ENCODE measurements at regions not wholly inside any gene's neighbourhood (a gene's known extent, or its start where the extent isn't known, plus 50 kb on each side); places are given as distances from the start of the nearest gene placed in this dataset.
"Not testable (repeated sequence)": the region's sequence is repeated elsewhere in the genome, so short reads cannot be mapped to it uniquely, and the experiment has no call there.

DNA sequence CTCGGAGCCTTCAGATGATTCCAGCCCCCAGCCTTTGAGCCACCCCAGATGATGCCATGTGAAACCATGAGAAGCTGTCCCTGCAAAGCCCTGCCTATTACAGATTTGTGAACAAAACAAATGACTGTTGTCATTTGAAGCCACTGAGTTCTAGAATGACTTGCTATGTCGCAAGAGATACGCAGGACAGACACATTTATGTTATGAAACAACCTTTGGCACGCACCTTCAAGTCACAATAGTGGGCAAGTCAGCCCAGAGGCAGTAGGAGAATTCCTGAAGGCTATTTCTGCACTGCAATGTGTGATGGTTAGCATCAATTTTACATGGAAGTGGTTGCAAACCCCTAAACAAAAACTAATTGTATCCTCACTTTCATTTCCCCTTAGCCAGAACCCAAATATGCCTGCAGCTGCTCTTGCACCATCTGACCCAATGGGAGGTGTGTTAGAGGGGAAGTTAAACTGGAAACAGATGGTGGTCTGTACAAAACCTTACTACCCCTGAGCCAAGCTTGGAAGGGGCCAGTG lies 174.4 kb upstream of the ATP6AP2 start:
- DNase-seq, result no peak

DNA sequence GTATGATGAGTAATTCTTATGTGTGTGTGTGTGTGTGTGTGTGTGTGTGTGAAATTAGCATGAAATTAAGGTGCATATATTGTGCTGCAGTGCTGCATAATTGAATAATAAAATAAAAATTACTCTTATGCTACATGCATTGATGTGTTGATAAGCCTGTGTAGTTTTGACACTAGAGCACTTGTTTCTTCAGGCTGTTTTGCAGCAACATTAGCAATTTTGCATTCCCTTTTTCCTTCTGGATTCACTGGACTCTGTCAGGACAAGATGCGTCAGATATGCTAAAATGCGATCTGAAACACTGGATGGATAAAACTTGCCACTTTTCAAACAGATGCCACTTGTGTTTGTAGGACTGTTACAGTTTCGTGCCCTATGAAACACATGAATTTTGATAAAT lies 175.4 kb upstream of the ATP6AP2 start:
- no peak for DNase-seq

DNA sequence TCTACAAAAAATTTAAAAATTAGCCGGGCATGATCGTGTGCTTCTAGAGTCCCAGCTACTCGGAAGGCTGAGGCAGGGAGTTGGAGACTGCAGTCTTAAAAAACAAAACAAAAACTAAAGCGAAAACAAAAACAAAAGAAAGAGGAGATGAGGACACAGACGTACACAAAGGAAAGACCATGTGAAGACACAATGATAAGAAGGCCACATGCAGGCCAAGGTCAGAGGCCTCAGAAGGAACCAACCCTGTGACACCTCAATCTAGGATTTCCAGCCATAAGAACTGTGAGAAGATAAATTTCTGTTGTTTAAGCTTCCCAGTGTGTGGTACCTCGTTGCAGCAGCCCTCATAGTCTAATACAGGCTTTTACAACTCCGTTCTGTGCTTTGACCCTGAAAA lies 177.0 kb upstream of the ATP6AP2 start:
- no peak for DNase-seq

DNA sequence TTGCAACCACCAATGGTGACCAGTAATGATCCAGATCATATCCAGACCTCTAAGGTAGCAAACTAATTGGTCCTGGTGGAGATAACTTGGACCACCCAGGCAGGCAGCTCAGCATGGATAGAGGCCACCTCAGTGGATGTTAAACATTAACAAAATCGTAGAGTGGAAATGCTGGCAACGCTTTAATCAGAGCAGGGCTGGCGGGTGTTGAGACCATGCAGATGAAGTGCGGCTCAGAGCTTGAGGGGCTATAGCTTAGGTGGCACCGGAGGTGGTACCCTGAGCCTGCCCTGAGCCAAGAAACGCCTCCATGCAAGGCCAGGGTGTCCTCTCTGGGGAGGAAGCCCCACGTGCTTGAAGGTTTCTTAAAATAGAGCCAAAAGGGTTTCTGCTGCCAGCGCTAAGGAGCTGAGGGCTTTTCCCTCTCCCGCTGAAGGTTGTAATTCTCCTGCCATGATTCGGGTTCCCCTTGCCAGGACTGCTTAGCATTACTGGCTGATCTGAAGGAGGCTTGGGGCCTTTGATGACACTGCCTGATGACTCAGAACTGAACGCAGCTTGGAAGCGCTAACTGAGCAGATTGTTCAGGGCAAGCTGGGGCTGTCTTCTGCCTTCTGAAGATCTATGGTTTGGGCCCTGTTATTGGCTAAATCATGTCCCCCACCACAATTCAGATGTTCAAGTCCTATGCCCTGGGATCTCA lies 177.8 kb upstream of the ATP6AP2 start:
- DNase-seq, result no peak

DNA sequence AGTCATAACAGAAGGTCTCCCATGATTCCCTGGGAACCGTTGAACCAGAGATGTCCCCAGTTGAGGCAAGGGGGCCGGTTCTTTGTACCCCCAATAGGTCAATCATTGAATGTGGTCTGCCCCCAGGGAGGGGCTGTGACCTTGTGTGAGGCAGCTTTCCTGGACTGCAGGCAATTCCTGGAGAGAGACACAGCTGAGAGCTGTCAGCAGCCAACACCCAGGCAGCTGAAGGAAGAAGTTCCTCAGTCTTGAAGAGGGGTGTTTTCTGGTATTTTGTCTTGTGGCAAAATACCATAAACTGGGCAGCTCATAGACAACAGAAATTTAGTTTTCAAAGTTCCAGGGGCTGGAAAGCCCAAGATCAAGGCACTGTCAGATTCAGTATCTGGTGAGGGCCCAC lies 185.7 kb upstream of the ATP6AP2 start:
- no peak for DNase-seq

DNA sequence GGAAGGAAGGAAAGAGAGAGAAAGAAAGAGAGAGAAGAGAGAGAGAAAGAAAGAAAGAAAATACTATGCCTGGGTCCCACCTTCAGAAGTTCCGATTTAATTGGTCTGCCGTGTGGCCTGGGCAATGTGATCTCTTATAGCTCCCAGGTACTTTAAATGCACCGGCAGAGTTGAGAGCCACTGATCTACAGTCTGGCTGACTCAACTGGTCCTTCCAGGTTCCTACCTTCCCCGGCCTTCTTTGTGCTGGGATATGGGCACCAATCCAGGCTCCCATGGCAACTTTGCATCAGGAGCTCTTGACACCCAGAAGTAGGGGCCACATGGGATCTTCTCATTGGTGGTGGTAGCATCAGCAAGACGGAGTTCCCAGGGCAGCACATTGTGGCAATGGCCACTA lies 186.5 kb upstream of the ATP6AP2 start:
- DNase-seq, result no peak

DNA sequence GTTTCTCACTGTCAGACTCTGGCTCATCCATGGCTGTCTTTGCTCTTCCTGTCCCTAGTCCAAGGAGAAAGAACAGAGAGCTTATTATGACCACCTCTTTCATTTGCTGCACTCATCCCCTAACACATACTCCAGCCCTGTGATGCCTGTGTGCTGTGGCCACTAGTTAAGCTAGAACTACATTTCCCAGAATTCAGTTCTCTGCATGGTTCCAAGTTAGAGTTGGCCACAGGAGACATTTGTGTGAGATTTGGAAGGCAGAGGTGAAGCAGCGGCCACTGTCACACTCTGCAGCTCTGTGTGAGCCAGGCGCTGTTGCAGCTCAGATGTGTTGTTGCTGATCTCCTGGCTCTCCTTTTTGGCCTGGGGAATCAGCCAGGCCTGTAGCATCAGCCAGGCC lies 188.2 kb upstream of the ATP6AP2 start:
- no peak for DNase-seq

DNA sequence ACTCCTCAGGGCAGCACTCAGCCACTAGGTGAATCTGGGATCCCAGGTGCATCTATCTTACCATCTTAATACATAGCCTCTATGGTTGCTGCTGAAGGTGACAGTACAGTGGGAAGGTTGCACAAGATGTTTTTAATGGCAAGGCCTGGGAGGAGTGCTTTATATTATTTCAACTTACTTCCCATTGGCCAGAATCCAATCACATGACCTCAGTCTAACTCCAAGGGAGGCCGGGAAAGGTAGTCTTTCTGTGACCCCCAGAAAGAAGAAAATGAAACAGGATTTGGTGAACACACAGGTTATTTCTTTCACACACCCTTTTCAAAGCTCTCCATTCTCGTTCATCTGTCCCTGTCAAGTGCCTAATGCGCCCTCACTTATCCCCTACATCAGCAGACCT lies 189.1 kb upstream of the ATP6AP2 start:
- DNase-seq, result no peak

DNA sequence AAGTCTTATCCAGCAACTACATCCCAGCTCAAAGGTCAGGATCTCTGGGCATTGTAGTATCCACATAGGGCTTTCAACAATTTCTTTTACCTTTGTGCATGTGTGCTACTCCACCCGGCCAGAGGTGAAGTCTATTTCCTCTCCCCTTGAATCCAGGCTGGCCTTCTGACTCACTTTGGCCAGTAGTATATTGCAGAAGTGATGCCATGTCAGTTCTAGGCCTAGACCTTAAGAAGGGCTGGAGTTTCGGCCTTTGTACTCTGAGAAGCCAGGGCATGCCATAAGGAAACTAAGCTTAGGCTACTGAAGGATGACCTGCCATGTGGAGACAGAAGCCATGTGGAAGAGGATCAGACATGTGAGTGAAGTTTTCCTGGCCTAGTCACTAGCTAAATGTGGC lies 191.2 kb upstream of the ATP6AP2 start:
- DNase-seq, result no peak

DNA sequence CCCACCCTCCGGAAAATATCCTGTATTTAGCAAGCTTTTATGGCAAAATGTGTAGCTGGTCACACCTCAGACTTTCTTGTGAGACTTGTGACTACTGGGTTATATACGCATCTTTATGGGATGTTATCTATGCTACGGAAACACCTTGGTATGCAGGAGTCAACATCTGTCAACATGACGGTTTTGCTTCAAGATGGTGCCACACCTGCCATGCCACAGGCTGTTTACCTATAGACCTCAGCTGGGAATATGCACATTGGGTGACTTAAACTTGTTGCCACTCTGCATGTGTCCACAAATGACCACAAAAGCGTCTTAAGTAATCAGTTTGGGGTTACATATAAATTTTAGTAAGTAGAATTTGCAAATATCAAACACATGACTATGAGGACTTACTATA lies 192.3 kb upstream of the ATP6AP2 start:
- no peak for DNase-seq

DNA sequence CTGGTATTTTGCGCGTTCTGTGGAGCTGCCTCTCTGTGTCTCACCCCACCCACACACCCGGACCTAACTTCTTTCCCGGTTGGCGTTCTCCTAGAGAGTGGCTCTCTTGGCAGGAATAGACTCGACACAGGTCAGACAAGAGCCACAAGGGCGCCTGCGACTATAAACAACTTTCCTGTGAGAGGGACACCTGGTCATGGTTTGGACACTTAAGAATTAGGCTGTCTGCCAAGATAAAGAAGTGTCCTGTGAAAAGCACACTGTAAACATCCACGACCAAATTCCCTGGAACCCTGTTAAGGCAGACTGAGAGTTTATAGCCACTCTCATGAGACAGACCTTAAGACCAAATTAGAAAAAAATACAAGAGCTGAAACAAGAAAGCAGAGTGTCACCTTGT lies 192.9 kb upstream of the ATP6AP2 start:
- DNase-seq, result not testable (repeated sequence)

DNA sequence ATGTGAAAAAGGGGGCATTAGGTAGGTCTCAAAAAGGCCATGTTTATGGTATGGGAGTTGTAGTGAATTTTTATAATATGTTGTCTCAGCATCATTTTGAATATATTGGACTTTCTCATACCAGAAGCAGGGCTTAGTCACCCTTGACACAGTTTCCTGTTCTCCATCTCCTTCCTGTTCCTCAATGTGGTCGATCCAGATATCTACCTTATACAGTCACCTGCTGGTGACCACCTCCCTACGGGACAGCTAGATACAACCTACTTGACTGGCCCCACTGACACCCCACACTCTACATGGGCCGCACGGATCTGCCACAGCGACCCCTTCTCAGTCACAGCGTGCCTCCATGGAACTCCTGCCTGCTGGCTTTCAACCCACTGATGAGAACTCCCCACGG lies 193.5 kb upstream of the ATP6AP2 start:
- DNase-seq, result not testable (repeated sequence)

DNA sequence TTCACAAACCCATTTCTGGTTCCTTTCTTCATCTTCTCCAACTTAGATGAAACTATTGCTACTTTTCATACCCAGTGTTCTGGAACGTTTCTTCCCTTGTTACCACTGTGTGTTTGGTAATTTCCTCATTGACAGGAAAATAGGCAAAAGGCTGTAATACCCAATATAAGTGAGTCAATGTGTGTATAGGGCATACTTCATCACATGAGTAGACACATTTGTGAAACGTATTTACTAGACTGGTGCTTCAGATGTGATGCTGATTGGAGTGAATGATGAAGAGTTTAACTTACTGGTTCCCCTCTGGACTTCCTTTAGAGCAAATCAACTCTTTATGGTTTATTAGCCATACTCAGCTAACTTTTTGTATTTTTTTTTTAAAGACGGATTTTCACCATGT lies 195.1 kb upstream of the ATP6AP2 start:
- DNase-seq, result no peak

DNA sequence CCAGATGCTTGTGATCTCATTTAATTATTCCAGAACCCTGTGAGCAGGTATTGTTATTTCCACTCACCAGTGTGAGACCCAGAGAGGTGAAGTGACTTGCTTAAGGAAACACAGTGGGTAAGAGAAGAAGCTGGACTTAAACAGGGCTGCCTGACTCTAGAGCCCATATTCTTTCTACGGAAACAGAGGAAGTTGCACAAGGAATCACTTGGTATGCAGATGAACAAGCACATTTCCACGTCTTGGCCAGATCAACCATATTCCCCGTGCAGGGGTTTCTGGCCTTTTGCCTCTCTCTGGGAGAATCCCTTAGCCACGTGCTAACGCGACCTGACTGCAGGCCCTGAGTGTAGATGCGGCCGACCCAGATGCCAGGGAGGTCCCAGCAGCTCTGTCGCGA lies 195.5 kb upstream of the ATP6AP2 start:
- no peak for DNase-seq

DNA sequence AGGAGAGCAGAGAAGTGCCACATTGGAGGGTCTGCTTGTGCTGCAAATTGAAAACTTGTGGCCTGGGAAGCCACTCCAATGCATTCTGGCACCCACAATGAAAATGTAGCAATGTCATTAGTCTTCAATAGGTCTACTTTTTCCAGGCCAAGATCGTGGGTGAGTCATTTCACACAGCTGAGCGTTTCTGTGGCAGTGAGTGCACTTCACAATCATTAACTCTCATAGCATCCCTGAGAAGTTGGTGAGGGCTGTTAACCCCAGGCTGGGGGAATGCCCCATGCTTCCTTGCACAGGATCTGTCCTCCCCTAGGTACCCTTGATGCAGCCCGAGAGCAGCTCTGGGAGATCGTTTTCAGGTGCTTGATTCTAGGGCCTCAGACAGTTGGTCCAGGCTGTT lies 196.8 kb upstream of the ATP6AP2 start:
- no peak for DNase-seq

DNA sequence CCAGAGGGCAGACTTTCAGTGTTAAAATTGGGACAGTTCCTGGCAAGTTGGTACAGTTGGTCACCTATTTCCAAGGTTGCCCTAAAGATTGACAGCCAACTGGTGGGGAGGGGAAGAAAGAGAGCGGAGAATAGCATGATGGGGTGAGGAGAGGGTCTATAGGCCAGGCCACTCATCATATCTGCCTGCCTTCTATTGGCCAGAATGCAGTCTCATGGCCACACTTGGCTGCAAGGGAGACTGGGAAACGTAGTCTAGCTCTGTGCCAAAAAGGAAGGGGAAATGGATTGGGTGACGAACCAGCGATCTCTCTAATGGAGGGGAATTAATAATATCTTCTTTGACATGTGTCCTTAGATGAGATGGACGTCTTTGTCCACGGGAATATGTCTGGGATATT lies 197.4 kb upstream of the ATP6AP2 start:
- DNase-seq, result no peak

DNA sequence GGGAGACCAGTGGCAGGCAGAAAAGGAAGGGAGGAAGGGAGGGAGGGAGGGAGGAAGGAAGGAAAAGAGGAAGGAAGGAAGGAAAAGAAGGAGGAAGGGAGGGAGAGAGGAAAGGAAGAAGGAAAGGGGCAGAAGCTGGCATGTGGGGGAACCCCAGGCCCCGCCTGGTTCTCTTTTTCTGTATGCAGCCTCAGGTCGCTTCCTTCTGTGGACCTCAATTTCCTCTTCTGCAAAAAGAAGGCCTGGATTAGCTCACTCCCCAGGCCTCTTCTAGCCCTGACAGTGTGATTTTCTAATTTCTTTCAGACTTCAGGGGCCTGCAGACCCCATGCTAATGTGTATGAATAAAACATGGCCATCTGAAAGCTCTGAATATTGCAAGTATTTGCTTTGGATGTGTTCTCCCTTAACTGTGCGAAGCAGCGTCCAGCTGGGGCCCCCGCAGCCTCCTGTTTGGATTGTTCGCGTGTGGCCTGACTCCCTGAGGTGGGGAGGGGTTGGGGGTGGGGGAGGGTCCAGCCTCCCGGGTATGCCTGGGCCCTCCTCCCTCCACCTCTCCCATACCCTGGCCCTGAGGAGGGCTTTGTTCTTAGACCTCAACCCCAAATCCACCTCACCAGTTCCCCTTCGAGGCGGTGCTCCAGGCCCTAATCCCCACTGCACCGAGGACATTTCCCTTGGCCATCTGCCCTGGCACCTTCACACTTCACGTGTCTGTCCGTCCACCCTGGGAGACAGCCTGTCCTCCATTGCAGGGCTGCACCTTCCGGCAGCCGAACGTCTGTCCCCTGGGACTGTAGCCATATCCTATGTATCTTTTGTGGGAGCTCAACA lies 199.9 kb upstream of the ATP6AP2 start:
- no peak for DNase-seq

DNA sequence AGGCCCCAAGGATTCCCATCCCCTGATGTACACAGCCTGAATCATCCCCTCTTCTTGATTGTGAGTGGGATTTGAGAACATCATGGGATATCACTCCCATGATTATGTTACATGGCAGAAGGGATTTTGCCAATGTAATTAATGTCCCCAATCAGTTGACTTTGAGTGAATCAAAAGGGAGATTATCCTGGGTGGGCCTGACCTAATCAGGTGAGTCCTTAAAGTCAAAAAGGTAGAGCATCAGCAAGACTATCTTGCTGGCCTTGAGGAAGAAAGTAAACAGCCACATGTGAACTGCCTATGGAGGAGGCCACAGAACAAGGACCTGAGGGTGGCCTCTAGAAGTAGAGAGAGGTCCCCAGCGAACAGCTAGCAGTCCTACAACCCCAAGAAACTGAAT lies 203.1 kb upstream of the ATP6AP2 start:
- no peak for DNase-seq

DNA sequence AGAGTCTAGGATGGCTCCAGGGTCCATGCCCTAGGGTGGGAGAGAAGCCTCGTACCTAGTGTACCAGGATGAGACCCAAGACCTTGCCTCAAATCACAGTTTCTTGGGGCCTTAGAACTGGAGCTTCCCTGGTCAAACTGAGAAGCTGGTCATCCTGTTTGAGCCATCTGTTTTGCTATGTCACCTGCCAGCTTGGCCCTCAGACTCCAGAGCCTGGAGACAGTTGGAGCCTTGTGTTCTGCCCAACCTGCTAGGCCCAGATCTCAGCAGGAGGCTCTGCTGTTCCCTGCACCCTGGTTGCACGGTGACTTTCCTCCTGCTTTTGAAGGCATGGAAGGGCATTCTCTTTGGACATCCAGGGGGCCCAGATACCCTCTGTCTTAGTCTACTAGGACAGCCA lies 206.3 kb upstream of the ATP6AP2 start:
- DNase-seq, result no peak

DNA sequence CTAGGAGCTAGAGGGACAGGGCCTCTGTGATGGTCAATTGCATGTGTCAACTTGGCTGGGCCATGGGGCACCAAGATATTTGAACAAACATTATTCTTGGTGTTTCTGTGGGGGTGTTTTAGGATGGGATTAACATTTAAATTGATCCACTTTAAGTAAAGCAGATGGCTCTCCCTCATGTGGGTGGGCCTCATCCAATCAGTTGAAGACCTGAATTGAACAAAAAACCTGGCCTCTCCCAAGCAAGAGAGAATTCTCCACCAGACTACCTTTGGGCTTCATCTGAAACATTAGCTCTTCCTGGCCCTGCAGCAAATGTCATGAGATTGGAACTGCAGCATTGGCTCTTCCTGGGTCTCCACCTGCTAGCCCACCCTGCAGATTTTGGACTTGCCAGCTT lies 207.1 kb upstream of the ATP6AP2 start:
- DNase-seq, result no peak

DNA sequence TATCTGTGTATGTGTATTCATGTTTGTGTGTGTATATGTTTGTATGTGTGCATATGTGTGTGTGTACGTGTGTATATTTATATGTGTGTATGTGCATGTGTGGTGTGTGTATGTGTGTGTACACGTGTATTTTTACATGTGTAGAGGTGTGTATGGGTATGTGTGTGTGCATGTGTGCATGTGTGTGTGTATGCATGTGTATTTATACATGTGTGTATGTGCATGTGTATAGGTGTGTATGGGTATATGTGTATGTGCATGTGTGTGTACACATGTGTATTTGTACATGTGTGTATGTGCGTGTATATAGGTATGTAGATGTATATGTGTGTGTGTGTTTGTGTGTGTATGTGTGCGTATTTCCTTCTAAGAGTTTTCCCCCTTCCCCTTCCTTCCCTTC lies 207.7 kb upstream of the ATP6AP2 start:
- DNase-seq, result no peak

DNA sequence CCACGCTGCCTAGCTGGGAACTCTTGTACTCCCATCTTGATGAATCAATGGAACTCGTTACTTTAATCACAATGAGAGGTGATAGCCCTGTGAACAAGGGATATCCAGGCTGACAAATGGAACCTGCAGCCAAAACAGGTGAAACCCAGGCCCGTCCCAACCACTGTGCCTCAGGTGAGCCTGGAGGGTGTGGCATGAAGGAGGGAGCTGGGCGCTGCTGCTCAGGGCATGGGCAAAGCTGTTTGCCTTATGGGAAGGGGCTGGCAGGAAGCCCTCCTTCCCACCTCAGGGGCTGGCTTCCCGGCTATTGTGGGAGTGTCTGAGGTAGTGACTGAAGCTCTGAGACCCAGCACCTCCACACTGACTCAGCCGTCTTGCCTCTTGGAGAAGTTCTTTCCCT lies 209.4 kb upstream of the ATP6AP2 start:
- DNase-seq, result no peak

DNA sequence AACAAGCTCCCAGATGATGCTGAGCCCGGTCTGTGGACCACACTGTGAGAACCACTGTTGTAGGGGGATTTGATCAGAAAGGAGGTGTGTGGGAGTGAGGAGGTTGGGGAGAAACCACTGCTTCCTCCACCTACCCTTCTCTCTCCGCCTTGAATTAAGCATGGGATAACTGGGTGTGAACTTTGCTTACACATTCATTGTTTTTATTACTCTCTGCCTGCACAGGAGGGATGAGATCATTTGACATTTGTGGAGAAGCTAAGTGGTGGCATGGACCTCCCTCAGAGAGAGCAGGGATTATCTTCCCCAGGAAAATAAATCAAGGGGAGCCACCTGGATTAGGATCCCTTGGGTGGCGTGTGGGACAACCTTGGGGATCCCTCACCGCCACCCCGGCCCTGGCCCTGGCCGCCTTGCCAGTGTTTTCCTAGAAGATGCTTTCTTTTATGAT lies 212.1 kb upstream of the ATP6AP2 start:
- no peak for DNase-seq

DNA sequence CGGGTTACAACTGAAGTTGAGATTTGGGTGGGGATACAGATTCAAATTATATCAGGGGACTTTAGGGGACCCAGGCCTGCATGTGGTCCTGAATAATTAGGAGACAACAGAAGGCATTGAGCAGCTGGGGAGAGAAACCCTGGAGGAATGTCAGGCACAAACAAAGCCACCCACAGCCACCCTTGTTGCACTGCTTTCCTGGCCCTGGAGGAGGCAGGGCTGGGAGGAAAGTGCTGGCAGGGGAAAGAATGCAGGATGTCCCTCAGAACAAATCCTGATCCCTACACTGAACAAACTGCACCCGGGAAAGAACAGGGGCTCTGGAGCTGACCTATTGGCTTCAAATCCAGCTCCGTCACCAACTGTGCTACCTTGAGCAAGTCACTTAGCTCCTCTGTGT lies 214.1 kb upstream of the ATP6AP2 start:
- DNase-seq, result no peak
